ENCODE measurements at regions not wholly inside any gene's neighbourhood (a gene's known extent, or its start where the extent isn't known, plus 50 kb on each side); places are given as distances from the start of the nearest gene placed in this dataset.
A peak's percentile ranks its signal among the peaks of the same experiment; 100 is the strongest.

DNA sequence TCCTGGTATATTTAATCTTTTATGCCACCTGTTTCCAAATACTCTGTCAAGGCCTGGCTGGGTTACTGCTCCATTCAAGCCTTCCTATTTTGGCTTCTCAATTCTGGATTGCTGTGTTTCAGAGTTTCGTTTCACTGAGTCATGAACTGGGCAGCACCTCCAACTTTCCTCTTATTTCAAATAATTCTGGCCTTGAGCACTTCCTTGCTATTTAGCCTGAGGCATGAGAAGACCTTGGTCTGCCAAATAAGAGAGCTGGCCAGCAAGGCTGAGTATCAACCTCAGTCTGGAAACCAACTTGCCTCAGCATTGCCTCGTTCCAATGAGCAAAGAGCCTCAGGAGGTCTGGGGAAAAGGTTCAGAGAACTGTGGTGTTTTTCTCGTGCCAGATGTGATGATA lies 66.6 kb downstream of the TNFAIP3 start:
- no TSS peak for BruUV-seq (replicated peaks)
- no peak for TF ChIP-seq ZNF212 (CRISPR knock-in tag; IDR thresholded peaks at IDR 0.05)
- TF ChIP-seq ZNF12 (CRISPR knock-in tag; IDR thresholded peaks at IDR 0.05): no peak
- TF ChIP-seq SMAD4 (CRISPR knock-in tag; conservative IDR thresholded peaks at IDR 0.05): peak; percentile 46; the same call in 1 of the 2 replicates
- no peak for TF ChIP-seq MTA1 (IDR thresholded peaks at IDR 0.05; ENCODE audit: borderline replicate concordance)
- peak; percentile 44; the same call in 1 of the 2 replicates for TF ChIP-seq L3MBTL2 (IDR thresholded peaks at IDR 0.05)
- no peak for TF ChIP-seq NCOA1 (IDR thresholded peaks at IDR 0.05; ENCODE audit: low read depth)
- no peak for TF ChIP-seq SMARCC2 (IDR thresholded peaks at IDR 0.05; ENCODE audit: low read depth)
- TF ChIP-seq, protein P1, sequence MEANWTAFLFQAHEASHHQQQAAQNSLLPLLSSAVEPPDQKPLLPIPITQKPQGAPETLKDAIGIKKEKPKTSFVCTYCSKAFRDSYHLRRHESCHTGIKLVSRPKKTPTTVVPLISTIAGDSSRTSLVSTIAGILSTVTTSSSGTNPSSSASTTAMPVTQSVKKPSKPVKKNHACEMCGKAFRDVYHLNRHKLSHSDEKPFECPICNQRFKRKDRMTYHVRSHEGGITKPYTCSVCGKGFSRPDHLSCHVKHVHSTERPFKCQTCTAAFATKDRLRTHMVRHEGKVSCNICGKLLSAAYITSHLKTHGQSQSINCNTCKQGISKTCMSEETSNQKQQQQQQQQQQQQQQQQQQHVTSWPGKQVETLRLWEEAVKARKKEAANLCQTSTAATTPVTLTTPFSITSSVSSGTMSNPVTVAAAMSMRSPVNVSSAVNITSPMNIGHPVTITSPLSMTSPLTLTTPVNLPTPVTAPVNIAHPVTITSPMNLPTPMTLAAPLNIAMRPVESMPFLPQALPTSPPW (CRISPR knock-in tag; IDR thresholded peaks at IDR 0.05): no peak
- TF ChIP-seq ZNF696 (CRISPR knock-in tag; conservative IDR thresholded peaks at IDR 0.05): no peak
- 0 out of 2 replicates have a peak, but pooled peaks have one; percentile 11 for TF ChIP-seq MAFG (tag; conservative IDR thresholded peaks at IDR 0.05)
- no peak for TF ChIP-seq ZFP36 (IDR thresholded peaks at IDR 0.05; ENCODE audit: low read depth, low read length, partially characterized antibody)
- TF ChIP-seq POLR2B (IDR thresholded peaks at IDR 0.05; ENCODE audit: low read depth, partially characterized antibody): no peak
- TF ChIP-seq POLR2AphosphoS5 (IDR thresholded peaks at IDR 0.05; ENCODE audit: control insufficient read depth, insufficient read depth, low read depth, low read length): no peak
- TF ChIP-seq JUND (IDR thresholded peaks at IDR 0.05; ENCODE audit: borderline replicate concordance, low read depth, low read length): 0 out of 2 replicates have a peak, but pooled peaks have one; percentile 2
- no peak for TF ChIP-seq JUND (tag; IDR thresholded peaks at IDR 0.05; ENCODE audit: borderline replicate concordance, low read depth, low read length)
- TF ChIP-seq XRCC4 (IDR thresholded peaks at IDR 0.05; ENCODE audit: extremely low read depth, insufficient read depth, insufficient read length): no peak
- no peak for TF ChIP-seq HDAC2 (IDR thresholded peaks at IDR 0.05)
- no peak for TF ChIP-seq YY1 (IDR thresholded peaks at IDR 0.05; ENCODE audit: borderline replicate concordance in 1 of 3, control insufficient read depth in 1 of 3, extremely low read depth in 1 of 3, insufficient read depth in 3 of 3, insufficient read length in 1 of 3, insufficient replicate concordance in 2 of 3, low read depth in 1 of 3, low read length in 2 of 3)
- TF ChIP-seq LCOR (CRISPR knock-in tag; IDR thresholded peaks at IDR 0.05): no peak

More for the DNA sequence above, 66.6 kb downstream of the TNFAIP3 start:
- Histone ChIP-seq H3K4me1 (replicated peaks in 1 of 2; ENCODE audit: control insufficient read depth in 2 of 2, insufficient read depth in 2 of 2, low read length in 2 of 2) (no peaks in the 10 kb centered on the region; a peak in 2 of 5 replicates), H3K36me3 (ENCODE audit: control insufficient read depth, insufficient read depth, low read length) (no peaks in the 10 kb centered on the region), H4K20me1 (replicated peaks; ENCODE audit: control insufficient read depth, insufficient read depth, low read length) (no peaks in the 10 kb centered on the region), H3K79me2 (ENCODE audit: control insufficient read depth, insufficient read depth, low read length) (no peaks in the 10 kb centered on the region), H3K4me2 (ENCODE audit: insufficient read depth, low read length) (peak overlapping the region; percentile 17; the same call in 1 of the 2 replicates), H2AFZ (ENCODE audit: low read depth, low read length) (peak overlapping the region; percentile 89), H3K27ac (ENCODE audit: extremely low read depth, low read depth, low read length) (peak overlapping the region; percentile 9; the same call in 1 of the 3 replicates), H3K9me3 (replicated peaks; ENCODE audit: control insufficient read depth, insufficient read depth, low read depth, low read length) (no peaks in the 10 kb centered on the region; the same call in 1 of the 2 replicates), H3K27me3 (ENCODE audit: control insufficient read depth in 2 of 2, insufficient read depth in 2 of 2, low read length in 2 of 2) (no peaks in the 10 kb centered on the region), H3K9me1 (ENCODE audit: control insufficient read depth, insufficient read depth, low read length) (no peaks in the 10 kb centered on the region), H3K9ac (ENCODE audit: insufficient read depth in 1 of 2, low read depth in 2 of 2, low read length in 2 of 2) (peak overlapping the region in 1 of 2 experiments; percentile 6; a peak in 1 of 4 replicates), H3K4me3 (no peak overlapping the region)
- ChIA-PET CTCF (ENCODE audit: low intra/inter-chr PET ratio) (interaction anchor here (0.7 kb wide), 1 partner anchor 12 kb away, joined by 3 read pairs; no protein-coding TSS in a partner anchor), POLR2A (interaction anchor here (1.0 to 1.8 kb wide), 7 partner anchors 8 to 54 kb away, joined by 3 to 7 read pairs (median 4); no protein-coding TSS in a partner anchor)
- no peak for FAIRE-seq
- peak; percentile 73 for ATAC-seq
- in situ Hi-C loops (cut with MboI): no loop called here
- intact Hi-C loops (cut with micrococcal nuclease): no loop called here
- 23% methylated on average over 3 of the region's 3 CpGs for WGBS (ENCODE audit: insufficient coverage, low coverage, missing lambda C conversion rate)
- no peak for DNase-seq (ENCODE audit: extremely low read depth in 1 of 4, low spot score in 3 of 4)

Data from K562 (cell line).